Ascending aorta (tissue), 2 donors: ENCODE measurements at regions not wholly inside any gene's neighbourhood (a gene's known extent, or its start where the extent isn't known, plus 50 kb on each side); places are given as distances from the start of the nearest gene placed in this dataset.

Experiments used
- DNase-seq, 2 donors: peaks; one replicate each; pipeline ENCODE4 v3.0.0-alpha.2; 2019; ENCODE audit warnings: low spot score in 2 of 2
- H3K27ac ChIP-seq, 2 donors: fragments of 200-600 bp; sonication (generic); one replicate each; pipeline ENCODE4 v1.5.1; 2016 to 2017; ENCODE audit warnings: mild to moderate bottlenecking in 1 of 2
- H3K27me3 ChIP-seq: fragments of 200-600 bp; sonication (generic); one replicate; pipeline ENCODE4 v1.5.1; 2017
- H3K36me3 ChIP-seq, 2 donors: fragments of 200-600 bp; sonication (generic); one replicate each; pipeline ENCODE4 v1.5.1; 2016
- H3K4me1 ChIP-seq, 2 donors: fragments of 200-600 bp; sonication (generic); one replicate each; pipeline ENCODE4 v1.5.1; 2016 to 2017; ENCODE audit warnings: mild to moderate bottlenecking in 1 of 2
- H3K4me3 ChIP-seq, 2 donors: fragments of 200-600 bp; sonication (generic); one replicate each; pipeline ENCODE4 v1.5.1; 2016 to 2017; ENCODE audit warnings: mild to moderate bottlenecking in 1 of 2
- H3K9me3 ChIP-seq, 2 donors: fragments of 200-600 bp; sonication (generic); one replicate each; pipeline ENCODE4 v1.5.1; 2016
- intact Hi-C: fragments of 100-400 bp; cut with DNase I; formaldehyde crosslinking; loops from one replicate; pipeline ENCODE4 v1.15.1; 2023
- TF ChIP-seq, protein P1 (sequence below), 3 experiments: fragments of 200-600 bp in 2 of 3; fragments of 450-650 bp in 1 of 3; sonication (generic) in 2 of 3; IDR thresholded peaks; one replicate each; pipeline ENCODE4 v1.5.1; 2016 to 2019; ENCODE audit warnings: antibody characterized with exemption in 3 of 3, mild to moderate bottlenecking in 1 of 3, moderate library complexity in 1 of 3

DNA sequence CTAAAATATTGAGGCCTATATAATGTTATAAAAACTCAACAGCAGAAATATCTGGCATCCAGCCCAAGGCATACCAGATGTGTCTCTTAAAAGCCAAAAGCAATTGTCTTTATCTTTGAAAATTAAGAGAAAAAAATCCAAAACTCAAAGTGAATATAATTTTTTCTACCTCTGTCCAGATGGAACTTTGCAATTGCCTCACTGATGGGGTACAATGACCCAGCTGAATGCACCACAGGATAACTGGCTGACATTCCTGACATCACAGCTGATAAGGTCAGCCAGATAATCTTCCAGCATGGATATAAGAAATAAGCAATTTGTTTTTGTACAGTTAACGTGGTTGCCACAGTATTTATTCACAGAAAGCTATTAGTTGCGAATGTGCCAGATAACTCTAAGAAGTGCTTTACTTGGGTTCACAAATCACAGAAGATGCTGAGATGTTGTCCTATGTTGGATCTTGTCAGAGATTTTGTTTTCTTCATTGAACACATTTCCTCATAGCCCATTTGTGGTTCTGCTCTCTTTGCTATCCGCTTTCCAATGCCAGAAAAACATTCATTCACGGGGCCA, 566.9 kb upstream of the CCDC54 start:
- intact Hi-C loops = no loop called here
- TF ChIP-seq, protein P1, sequence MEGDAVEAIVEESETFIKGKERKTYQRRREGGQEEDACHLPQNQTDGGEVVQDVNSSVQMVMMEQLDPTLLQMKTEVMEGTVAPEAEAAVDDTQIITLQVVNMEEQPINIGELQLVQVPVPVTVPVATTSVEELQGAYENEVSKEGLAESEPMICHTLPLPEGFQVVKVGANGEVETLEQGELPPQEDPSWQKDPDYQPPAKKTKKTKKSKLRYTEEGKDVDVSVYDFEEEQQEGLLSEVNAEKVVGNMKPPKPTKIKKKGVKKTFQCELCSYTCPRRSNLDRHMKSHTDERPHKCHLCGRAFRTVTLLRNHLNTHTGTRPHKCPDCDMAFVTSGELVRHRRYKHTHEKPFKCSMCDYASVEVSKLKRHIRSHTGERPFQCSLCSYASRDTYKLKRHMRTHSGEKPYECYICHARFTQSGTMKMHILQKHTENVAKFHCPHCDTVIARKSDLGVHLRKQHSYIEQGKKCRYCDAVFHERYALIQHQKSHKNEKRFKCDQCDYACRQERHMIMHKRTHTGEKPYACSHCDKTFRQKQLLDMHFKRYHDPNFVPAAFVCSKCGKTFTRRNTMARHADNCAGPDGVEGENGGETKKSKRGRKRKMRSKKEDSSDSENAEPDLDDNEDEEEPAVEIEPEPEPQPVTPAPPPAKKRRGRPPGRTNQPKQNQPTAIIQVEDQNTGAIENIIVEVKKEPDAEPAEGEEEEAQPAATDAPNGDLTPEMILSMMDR (IDR thresholded peaks at IDR 0.05) = no peak
- no peaks in the 10 kb centered on the region for H3K36me3 ChIP-seq
- H3K9me3 ChIP-seq = no peaks in the 10 kb centered on the region
- H3K4me3 ChIP-seq = no peak overlapping the region
- H3K4me1 ChIP-seq = peaks cover 0 to 3% of the 10 kb centered on the region in 2 donors
- H3K27me3 ChIP-seq = no peaks in the 10 kb centered on the region
- DNase-seq = no peak
- no peak overlapping the region for H3K27ac ChIP-seq

- Histone ChIP-seq H3K27ac (no peak overlapping the region), H3K27me3 (no peaks in the 10 kb centered on the region), H3K36me3 (no peaks in the 10 kb centered on the region), H3K4me1 (peaks cover 0 to 3% of the 10 kb centered on the region in 2 donors), H3K4me3 (no peak overlapping the region), H3K9me3 (no peaks in the 10 kb centered on the region)
- TF ChIP-seq, protein P1 (IDR thresholded peaks at IDR 0.05) = no peak
- intact Hi-C loops = no loop called here
- no peak for DNase-seq
Measured at GRCh38 chr3:106811376-106811775, 565.9 kb upstream of the CCDC54 start.

DNA sequence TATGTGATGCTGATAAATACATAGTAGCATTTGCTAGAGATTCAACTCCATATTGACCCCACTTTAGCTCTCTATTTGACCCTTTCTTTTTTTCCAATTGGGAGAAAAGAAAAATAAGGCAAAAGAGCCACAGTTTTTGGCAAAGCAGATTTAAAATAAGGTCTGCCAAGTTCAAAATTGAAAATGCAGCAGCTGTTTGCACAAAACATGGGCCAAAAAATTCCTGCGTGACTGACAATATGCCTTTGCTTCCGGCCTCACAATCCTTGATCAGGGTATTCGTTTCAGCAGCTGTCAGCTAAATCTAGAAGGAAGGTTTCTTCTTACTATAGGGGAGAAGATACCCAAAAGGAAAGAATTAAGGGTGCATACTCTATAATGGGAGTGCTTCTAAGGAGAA, 563.5 kb upstream of the CCDC54 start:
- peaks cover 0 to 3% of the 10 kb centered on the region in 2 donors for H3K4me1 ChIP-seq
- no peak overlapping the region for H3K4me3 ChIP-seq
- intact Hi-C loops = no loop called here
- DNase-seq = no peak
- H3K36me3 ChIP-seq = no peaks in the 10 kb centered on the region
- no peaks in the 10 kb centered on the region for H3K9me3 ChIP-seq
- H3K27ac ChIP-seq = peak overlapping the region; percentile 28 to 43
- no peaks in the 10 kb centered on the region for H3K27me3 ChIP-seq
- TF ChIP-seq, protein P1 (IDR thresholded peaks at IDR 0.05) = no peak

- H3K27me3 ChIP-seq = no peaks in the 10 kb centered on the region
- H3K27ac ChIP-seq = peak overlapping the region; percentile 28 to 43
- no peak for DNase-seq
- no peaks in the 10 kb centered on the region for H3K9me3 ChIP-seq
- H3K4me3 ChIP-seq = no peak overlapping the region
- H3K36me3 ChIP-seq = no peaks in the 10 kb centered on the region
- intact Hi-C loops = no loop called here
- TF ChIP-seq, protein P1 (IDR thresholded peaks at IDR 0.05) = no peak
- peaks cover 0 to 3% of the 10 kb centered on the region in 2 donors for H3K4me1 ChIP-seq
Measured at GRCh38 chr3:106814231-106814630, 563.0 kb upstream of the CCDC54 start.

- no peaks in the 10 kb centered on the region for H3K9me3 ChIP-seq
- TF ChIP-seq, protein P1 (IDR thresholded peaks at IDR 0.05) = no peak
- H3K27ac ChIP-seq = no peak overlapping the region
- no peak for DNase-seq
- no peaks in the 10 kb centered on the region for H3K4me1 ChIP-seq
- no peaks in the 10 kb centered on the region for H3K36me3 ChIP-seq
- no peaks in the 10 kb centered on the region for H3K27me3 ChIP-seq
- no peak overlapping the region for H3K4me3 ChIP-seq
- intact Hi-C loops = no loop called here
Measured at GRCh38 chr3:106816838-106817237, 560.4 kb upstream of the CCDC54 start.

DNA sequence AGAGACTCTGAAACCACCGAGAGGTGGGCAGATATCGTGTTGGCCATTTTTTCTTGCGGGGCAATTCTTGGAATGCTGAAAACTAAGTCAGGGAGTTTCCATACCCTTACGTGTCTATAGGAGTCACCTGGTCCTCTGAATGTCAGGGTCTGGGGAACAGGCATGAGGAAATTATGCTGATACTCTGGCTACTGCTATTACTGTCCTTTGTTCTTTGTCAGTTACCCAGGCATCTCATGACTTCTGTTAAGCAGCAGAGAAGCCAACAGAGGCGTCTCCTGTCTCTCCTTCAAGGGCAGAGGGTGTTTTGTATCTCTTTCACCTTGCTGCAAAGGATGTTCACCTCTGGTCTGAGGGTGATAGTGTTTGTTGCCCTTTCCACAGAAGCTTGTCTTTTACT, 559.5 kb upstream of the CCDC54 start:
- TF ChIP-seq, protein P1 (IDR thresholded peaks at IDR 0.05) = no peak
- H3K27ac ChIP-seq = no peak overlapping the region
- intact Hi-C loops = no loop called here

More for the DNA sequence above, 559.5 kb upstream of the CCDC54 start:
- H3K4me1 ChIP-seq = no peaks in the 10 kb centered on the region
- no peaks in the 10 kb centered on the region for H3K9me3 ChIP-seq
- DNase-seq = no peak
- no peaks in the 10 kb centered on the region for H3K36me3 ChIP-seq
- H3K4me3 ChIP-seq = no peak overlapping the region
- no peaks in the 10 kb centered on the region for H3K27me3 ChIP-seq
